ENCODE measurements at regions not wholly inside any gene's neighbourhood (a gene's known extent, or its start where the extent isn't known, plus 50 kb on each side); places are given as distances from the start of the nearest gene placed in this dataset.
"Not testable (repeated sequence)": the region's sequence is repeated elsewhere in the genome, so short reads cannot be mapped to it uniquely, and the experiment has no call there.

GRCh38 chr1:221865808-221866207 lies 123.9 kb upstream of the DUSP10 start:
- no peak for DNase-seq

GRCh38 chr1:221863635-221864034 lies 121.7 kb upstream of the DUSP10 start:
- DNase-seq = no peak

- no peak for DNase-seq
Measured at GRCh38 chr1:221862971-221863370, 121.1 kb upstream of the DUSP10 start.

- no peak for DNase-seq
Measured at GRCh38 chr1:221858818-221859611, 117.1 kb upstream of the DUSP10 start.

- not testable (repeated sequence) for DNase-seq
Measured at GRCh38 chr1:221857094-221857444, 115.2 kb upstream of the DUSP10 start.

- no peak for DNase-seq
Measured at GRCh38 chr1:221856228-221857093, 114.6 kb upstream of the DUSP10 start.

GRCh38 chr1:221855156-221855555 lies 113.3 kb upstream of the DUSP10 start:
- no peak for DNase-seq

GRCh38 chr1:221851336-221851735 lies 109.4 kb upstream of the DUSP10 start:
- no peak for DNase-seq

GRCh38 chr1:221850470-221851187 lies 108.7 kb upstream of the DUSP10 start:
- no peak for DNase-seq

GRCh38 chr1:221849897-221850296 lies 108.0 kb upstream of the DUSP10 start:
- no peak for DNase-seq

- DNase-seq = no peak
Measured at GRCh38 chr1:221849110-221849509, 107.2 kb upstream of the DUSP10 start.

GRCh38 chr1:221847676-221848075 lies 105.8 kb upstream of the DUSP10 start:
- no peak for DNase-seq

- no peak for DNase-seq
Measured at GRCh38 chr1:221845650-221846371, 103.9 kb upstream of the DUSP10 start.

- no peak for DNase-seq
Measured at GRCh38 chr1:221841983-221842335, 100.1 kb upstream of the DUSP10 start.

GRCh38 chr1:221841251-221841982 lies 99.5 kb upstream of the DUSP10 start:
- DNase-seq = no peak

- DNase-seq = no peak
Measured at GRCh38 chr1:221840511-221841243, 98.8 kb upstream of the DUSP10 start.

GRCh38 chr1:221839782-221840395 lies 98.0 kb upstream of the DUSP10 start:
- no peak for DNase-seq

- DNase-seq = no peak
Measured at GRCh38 chr1:221839321-221839720, 97.4 kb upstream of the DUSP10 start.

- no peak for DNase-seq
Measured at GRCh38 chr1:221837896-221838295, 96.0 kb upstream of the DUSP10 start.

GRCh38 chr1:221834698-221835513 lies 93.0 kb upstream of the DUSP10 start:
- no peak for DNase-seq
